ENCODE measurements at regions not wholly inside any gene's neighbourhood (a gene's known extent, or its start where the extent isn't known, plus 50 kb on each side); places are given as distances from the start of the nearest gene placed in this dataset.

DNA sequence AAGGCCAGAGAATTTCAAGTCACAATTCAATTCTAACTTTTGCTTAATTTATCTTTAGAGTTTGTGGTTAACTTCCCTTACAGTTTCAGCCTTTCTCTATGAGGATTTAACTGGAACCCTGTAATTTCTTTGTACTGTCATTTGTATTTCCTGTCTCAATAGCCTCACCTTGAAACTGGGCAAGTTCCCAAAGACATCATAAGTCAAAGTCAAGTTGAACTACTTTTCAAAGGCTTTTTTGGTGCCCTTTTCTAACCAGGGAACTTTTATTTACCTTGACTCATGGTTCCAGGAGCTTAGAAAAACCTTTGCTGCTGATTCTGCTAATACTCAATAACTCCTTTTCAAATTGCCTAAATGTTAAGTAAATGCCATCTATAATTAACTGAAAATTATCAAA lies 200.8 kb upstream of the KRR1 start:
- H3K36me3 ChIP-seq (ENCODE audit: control insufficient read depth in 4 of 4, insufficient read depth in 3 of 4, low read depth in 1 of 4, low read length in 3 of 4), result no peaks in the 10 kb centered on the region
- no peaks in the 10 kb centered on the region for H3K9me3 ChIP-seq (ENCODE audit: control insufficient read depth in 4 of 4, low read length in 3 of 4)
- no peaks in the 10 kb centered on the region for H3K27me3 ChIP-seq (ENCODE audit: control insufficient read depth in 4 of 4, insufficient read depth in 4 of 4, low read length in 3 of 4)
- H3K4me3 ChIP-seq (ENCODE audit: low read depth in 1 of 3, low read length in 3 of 3), result no peak overlapping the region
- DNase-seq (ENCODE audit: low spot score), result no peak
- H3K9ac ChIP-seq (ENCODE audit: low read depth in 1 of 2, low read length in 2 of 2), result no peak overlapping the region
- H3K4me1 ChIP-seq (ENCODE audit: control insufficient read depth in 4 of 4, insufficient read depth in 4 of 4, low read length in 3 of 4), result peaks cover 0 to 2% (median 0%) of the 10 kb centered on the region in 4 donors
- TF ChIP-seq HNF4A (conservative IDR thresholded peaks at IDR 0.05) (peak; percentile 47 to 51), JUND (IDR thresholded peaks at IDR 0.05) (peak; percentile 46 to 72), HNF4G (IDR thresholded peaks at IDR 0.05) (no peak), FOXA2 (IDR thresholded peaks at IDR 0.05) (no peak), SP1 (IDR thresholded peaks at IDR 0.05) (peak; percentile 16), YY1 (IDR thresholded peaks at IDR 0.05) (peak; percentile 17), RXRA (IDR thresholded peaks at IDR 0.05) (peak; percentile 16 to 29)
- TF ChIP-seq, protein P1, sequence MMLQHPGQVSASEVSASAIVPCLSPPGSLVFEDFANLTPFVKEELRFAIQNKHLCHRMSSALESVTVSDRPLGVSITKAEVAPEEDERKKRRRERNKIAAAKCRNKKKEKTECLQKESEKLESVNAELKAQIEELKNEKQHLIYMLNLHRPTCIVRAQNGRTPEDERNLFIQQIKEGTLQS (IDR thresholded peaks at IDR 0.05), result no peak
- no peak overlapping the region for H3K27ac ChIP-seq (ENCODE audit: low read depth in 1 of 2, low read length in 2 of 2)

DNA sequence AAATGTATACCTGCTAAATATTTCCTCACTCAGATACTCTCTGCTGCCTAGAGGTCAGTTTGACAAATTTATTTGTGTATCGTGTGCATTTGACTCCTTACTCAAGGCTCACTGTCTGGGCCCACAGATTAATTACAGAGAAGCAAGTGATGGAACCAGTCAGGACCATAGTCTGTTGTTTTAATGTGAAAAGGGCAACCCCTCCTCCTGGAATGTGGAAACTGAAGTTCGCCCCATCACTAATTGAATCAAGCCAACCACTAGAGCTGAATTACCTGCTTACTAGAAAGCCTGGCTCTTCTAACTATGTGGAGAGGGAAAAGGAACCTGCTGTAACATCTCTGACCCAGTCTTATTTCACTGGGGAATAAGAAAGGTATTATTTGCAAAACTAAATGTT lies 199.9 kb upstream of the KRR1 start:
- Histone ChIP-seq H3K4me1 (ENCODE audit: control insufficient read depth in 4 of 4, insufficient read depth in 4 of 4, low read length in 3 of 4) (peaks cover 0 to 2% (median 0%) of the 10 kb centered on the region in 4 donors), H3K9me3 (ENCODE audit: control insufficient read depth in 4 of 4, low read length in 3 of 4) (no peaks in the 10 kb centered on the region), H3K9ac (ENCODE audit: low read depth in 1 of 2, low read length in 2 of 2) (no peak overlapping the region), H3K36me3 (ENCODE audit: control insufficient read depth in 4 of 4, insufficient read depth in 3 of 4, low read depth in 1 of 4, low read length in 3 of 4) (no peaks in the 10 kb centered on the region), H3K27ac (ENCODE audit: low read depth in 1 of 2, low read length in 2 of 2) (no peak overlapping the region), H3K4me3 (ENCODE audit: low read depth in 1 of 3, low read length in 3 of 3) (no peak overlapping the region), H3K27me3 (ENCODE audit: control insufficient read depth in 4 of 4, insufficient read depth in 4 of 4, low read length in 3 of 4) (no peaks in the 10 kb centered on the region)
- TF ChIP-seq NR2F2 (IDR thresholded peaks at IDR 0.05) (no peak), GABPA (IDR thresholded peaks at IDR 0.05 in 1 of 2, conservative IDR thresholded peaks at IDR 0.05 in 1 of 2) (no peak), FOXA1 (IDR thresholded peaks at IDR 0.05) (no peak), FOXA2 (IDR thresholded peaks at IDR 0.05) (no peak), RXRA (IDR thresholded peaks at IDR 0.05) (no peak), HNF4G (IDR thresholded peaks at IDR 0.05) (no peak), JUND (IDR thresholded peaks at IDR 0.05) (no peak), RAD21 (IDR thresholded peaks at IDR 0.05) (no peak), YY1 (IDR thresholded peaks at IDR 0.05) (no peak), SP1 (IDR thresholded peaks at IDR 0.05) (no peak), HNF4A (conservative IDR thresholded peaks at IDR 0.05) (no peak), EGR1 (IDR thresholded peaks at IDR 0.05; ENCODE audit: low read depth in 2 of 2) (no peak), TAF1 (conservative IDR thresholded peaks at IDR 0.05) (no peak)
- TF ChIP-seq, protein P2, sequence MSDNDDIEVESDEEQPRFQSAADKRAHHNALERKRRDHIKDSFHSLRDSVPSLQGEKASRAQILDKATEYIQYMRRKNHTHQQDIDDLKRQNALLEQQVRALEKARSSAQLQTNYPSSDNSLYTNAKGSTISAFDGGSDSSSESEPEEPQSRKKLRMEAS (IDR thresholded peaks at IDR 0.05), result no peak
- TF ChIP-seq, protein P3, sequence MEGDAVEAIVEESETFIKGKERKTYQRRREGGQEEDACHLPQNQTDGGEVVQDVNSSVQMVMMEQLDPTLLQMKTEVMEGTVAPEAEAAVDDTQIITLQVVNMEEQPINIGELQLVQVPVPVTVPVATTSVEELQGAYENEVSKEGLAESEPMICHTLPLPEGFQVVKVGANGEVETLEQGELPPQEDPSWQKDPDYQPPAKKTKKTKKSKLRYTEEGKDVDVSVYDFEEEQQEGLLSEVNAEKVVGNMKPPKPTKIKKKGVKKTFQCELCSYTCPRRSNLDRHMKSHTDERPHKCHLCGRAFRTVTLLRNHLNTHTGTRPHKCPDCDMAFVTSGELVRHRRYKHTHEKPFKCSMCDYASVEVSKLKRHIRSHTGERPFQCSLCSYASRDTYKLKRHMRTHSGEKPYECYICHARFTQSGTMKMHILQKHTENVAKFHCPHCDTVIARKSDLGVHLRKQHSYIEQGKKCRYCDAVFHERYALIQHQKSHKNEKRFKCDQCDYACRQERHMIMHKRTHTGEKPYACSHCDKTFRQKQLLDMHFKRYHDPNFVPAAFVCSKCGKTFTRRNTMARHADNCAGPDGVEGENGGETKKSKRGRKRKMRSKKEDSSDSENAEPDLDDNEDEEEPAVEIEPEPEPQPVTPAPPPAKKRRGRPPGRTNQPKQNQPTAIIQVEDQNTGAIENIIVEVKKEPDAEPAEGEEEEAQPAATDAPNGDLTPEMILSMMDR (IDR thresholded peaks at IDR 0.05; ENCODE audit: low read depth, low read length, missing input control), result no peak
- TF ChIP-seq, protein P1 (IDR thresholded peaks at IDR 0.05), result no peak
- TF ChIP-seq, protein P4, sequence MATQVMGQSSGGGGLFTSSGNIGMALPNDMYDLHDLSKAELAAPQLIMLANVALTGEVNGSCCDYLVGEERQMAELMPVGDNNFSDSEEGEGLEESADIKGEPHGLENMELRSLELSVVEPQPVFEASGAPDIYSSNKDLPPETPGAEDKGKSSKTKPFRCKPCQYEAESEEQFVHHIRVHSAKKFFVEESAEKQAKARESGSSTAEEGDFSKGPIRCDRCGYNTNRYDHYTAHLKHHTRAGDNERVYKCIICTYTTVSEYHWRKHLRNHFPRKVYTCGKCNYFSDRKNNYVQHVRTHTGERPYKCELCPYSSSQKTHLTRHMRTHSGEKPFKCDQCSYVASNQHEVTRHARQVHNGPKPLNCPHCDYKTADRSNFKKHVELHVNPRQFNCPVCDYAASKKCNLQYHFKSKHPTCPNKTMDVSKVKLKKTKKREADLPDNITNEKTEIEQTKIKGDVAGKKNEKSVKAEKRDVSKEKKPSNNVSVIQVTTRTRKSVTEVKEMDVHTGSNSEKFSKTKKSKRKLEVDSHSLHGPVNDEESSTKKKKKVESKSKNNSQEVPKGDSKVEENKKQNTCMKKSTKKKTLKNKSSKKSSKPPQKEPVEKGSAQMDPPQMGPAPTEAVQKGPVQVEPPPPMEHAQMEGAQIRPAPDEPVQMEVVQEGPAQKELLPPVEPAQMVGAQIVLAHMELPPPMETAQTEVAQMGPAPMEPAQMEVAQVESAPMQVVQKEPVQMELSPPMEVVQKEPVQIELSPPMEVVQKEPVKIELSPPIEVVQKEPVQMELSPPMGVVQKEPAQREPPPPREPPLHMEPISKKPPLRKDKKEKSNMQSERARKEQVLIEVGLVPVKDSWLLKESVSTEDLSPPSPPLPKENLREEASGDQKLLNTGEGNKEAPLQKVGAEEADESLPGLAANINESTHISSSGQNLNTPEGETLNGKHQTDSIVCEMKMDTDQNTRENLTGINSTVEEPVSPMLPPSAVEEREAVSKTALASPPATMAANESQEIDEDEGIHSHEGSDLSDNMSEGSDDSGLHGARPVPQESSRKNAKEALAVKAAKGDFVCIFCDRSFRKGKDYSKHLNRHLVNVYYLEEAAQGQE (IDR thresholded peaks at IDR 0.05), result no peak
- TF ChIP-seq, protein P5, sequence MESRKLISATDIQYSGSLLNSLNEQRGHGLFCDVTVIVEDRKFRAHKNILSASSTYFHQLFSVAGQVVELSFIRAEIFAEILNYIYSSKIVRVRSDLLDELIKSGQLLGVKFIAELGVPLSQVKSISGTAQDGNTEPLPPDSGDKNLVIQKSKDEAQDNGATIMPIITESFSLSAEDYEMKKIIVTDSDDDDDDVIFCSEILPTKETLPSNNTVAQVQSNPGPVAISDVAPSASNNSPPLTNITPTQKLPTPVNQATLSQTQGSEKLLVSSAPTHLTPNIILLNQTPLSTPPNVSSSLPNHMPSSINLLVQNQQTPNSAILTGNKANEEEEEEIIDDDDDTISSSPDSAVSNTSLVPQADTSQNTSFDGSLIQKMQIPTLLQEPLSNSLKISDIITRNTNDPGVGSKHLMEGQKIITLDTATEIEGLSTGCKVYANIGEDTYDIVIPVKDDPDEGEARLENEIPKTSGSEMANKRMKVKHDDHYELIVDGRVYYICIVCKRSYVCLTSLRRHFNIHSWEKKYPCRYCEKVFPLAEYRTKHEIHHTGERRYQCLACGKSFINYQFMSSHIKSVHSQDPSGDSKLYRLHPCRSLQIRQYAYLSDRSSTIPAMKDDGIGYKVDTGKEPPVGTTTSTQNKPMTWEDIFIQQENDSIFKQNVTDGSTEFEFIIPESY (IDR thresholded peaks at IDR 0.05), result no peak
- 98% methylated on average over 2 of the region's 2 CpGs for WGBS
- DNase-seq (ENCODE audit: low spot score), result no peak

Measured in liver (tissue), 8 donors.